AG20443 (cell line): ENCODE measurements at regions not wholly inside any gene's neighbourhood (a gene's known extent, or its start where the extent isn't known, plus 50 kb on each side); places are given as distances from the start of the nearest gene placed in this dataset.
"Not testable (repeated sequence)": the region's sequence is repeated elsewhere in the genome, so short reads cannot be mapped to it uniquely, and the experiment has no call there.

Experiments
- DNase-seq: peaks from one replicate; pipeline ENCODE4 v3.0.0; 2012; ENCODE audit warnings: low spot score, mixed read lengths

GRCh38 chr7:108627476-108628051, 57.9 kb downstream of the DNAJB9 start:
- no peak for DNase-seq

DNA sequence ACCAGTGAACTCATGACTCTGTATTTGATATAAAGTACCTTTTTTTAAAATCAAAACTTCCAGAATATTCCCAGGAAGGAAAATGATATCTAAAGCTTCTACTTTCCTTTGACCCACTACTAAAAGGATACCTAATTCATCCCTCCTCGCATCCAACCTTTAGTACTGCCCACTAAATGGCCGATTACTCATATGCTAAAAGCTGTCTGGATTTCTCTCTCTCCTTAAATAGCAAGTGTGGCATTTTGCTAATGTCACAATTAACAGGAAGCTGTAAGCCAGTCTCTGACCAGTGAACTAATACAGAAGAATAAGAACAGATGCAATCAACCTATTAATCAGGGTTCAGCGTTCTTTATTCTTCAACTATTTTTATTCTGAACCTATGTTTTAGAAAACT, 59.0 kb downstream of the DNAJB9 start:
- DNase-seq: no peak

DNA sequence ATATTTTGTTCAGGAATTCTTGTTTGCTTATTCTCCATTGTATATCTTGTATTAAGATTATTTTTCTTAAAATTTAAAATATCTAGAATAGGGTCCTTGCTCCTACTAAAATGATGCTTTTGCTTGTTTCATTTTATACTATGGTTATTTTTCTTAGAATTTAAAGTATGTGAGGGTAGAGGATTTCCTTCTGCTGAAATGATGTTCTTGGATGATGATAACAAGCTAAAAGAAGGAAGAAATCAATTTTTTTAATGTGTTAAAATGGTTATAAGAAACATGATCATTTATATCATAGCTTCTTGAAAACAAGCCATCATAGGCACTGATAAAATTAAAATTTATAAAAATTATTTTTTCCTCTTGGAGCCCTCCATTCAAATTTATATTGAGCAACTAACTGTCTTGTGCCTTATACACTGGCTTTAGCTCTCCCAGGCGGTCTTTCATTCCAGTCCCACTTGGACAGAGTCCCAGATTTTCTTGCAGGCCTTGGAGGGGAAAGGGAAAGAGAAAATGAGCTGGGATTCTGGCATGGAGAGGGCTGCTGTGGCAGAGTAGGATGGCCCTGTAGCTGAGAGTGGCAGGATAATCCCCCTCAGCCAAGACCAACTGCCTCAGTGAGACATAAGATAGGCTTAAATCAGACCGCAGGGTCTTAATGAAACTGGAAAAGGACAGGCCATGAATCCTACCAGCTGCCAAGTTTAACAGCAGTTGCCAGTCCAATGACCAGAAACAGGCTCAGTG, 60.2 kb downstream of the DNAJB9 start:
- no peak for DNase-seq

GRCh38 chr7:108634036-108634435, 64.4 kb downstream of the DNAJB9 start:
- no peak for DNase-seq

DNA sequence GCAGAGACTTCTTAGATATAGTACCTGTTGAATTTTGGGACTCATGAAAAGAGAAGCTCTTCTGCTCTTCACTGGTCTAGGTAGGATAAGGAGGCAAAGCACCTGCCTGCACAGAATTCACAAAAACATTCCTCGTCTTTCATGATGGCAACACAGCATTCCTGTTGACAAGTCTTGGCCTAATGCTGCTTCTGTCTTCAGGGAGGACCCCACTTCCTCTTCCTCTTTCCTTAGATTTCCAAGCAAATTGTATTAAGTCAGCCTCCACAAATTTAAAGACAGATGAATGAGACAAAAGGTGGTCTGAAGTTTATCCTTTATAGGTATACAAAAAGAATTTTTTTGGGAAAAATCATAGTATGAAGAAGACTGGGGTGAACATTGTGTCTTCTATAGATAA, 64.9 kb downstream of the DNAJB9 start:
- DNase-seq: no peak

DNA sequence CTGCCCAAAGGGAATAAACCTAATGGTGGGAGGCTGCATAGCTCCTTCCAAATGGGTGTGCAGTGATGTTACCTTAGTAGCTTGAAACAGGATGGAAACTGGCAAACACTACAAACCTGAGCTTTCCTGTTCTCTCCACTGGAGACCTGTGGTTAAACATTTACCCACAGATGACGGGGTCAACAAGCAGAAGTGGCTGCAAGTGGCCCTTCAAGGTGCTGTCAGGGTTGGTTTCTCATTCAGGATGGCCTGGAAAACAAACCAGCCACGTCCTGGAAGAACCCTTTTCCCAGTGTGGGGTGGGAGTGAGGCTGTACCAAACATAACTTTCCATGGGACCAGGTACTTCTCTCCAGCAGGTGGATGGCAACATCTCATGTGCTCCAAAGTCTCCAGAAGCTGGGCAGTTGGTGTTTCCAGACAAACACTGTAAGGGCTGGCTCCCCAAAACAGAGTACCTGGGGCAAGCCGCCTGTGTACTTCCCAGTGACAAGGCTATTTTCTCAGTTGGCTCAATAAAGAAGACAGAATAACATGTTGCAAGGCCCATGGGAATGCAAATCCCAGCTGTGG, 67.5 kb downstream of the DNAJB9 start:
- no peak for DNase-seq

GRCh38 chr7:108642126-108642525, 72.5 kb downstream of the DNAJB9 start:
- no peak for DNase-seq

DNA sequence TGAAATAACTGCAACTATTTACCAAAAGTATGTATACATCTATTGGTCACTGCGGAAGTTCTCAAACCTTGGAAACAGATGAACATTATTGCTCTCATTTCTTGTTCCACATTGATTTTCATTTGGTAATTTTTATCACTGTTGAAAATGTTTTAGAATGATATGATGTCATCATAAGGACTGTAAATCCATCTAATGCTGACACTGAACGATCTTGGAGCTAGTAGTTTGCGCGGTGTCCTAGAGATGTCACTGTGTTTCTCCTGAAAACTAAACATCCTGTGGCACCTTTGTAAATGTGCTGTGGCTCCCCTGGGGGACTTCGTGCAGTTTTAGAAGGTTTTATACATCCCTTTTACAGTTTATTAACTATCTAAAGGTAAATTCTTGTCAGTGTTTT, 73.5 kb downstream of the DNAJB9 start:
- DNase-seq: no peak

GRCh38 chr7:108648989-108649388, 79.3 kb downstream of the DNAJB9 start:
- DNase-seq: no peak

GRCh38 chr7:108650467-108650866, 80.8 kb downstream of the DNAJB9 start:
- DNase-seq: no peak

DNA sequence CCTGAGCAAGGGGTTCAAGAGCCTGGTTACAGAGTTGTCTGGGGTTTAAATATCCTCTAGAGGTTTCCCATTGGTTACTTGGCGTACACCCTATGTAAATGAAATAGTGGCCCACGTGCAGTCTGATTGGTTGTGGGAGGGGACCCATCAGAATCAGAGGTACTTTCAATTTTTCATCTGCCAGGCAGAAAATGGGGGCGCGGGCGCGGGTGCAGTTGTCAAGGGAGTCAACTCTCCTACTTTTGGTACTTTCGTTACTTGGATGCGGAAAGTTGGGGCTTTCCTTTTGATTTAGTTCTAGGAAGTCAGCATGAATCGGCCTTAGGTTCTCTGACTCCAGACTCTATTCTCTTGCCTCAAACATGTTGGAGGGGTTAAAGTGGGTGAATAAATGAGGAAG, 83.2 kb downstream of the DNAJB9 start:
- no peak for DNase-seq

- DNase-seq: no peak
Observed at GRCh38 chr7:108653526-108653925, 83.9 kb downstream of the DNAJB9 start.

DNA sequence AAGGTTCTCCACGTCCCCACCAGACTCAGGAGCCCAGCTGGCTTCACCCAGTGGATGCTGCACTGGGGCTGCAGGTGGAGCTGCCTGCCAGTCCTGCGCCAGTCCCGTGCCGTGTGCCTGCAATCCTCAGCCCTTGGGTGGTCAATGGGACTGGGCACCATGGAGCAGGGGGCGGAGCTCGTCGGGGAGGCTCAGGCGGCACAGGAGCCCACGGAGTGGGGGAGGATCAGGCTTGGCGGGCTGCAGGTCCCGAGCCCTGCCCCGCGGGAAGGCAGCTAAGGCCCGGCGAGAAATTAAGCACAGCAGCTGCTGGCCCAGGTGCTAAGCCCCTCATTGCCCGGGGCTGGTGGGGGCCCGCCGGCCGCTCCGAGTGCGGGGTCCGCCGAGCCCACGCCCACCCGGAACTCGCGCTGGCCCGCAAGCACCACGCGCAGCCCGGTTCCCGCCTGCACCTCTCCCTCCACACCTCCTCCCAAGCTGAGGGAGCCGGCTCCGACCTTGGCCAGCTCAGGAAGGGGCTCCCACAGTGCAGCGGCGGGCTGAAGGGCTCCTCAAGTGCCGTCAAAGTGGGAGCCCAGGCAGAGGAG, 87.6 kb downstream of the DNAJB9 start:
- not testable (repeated sequence) for DNase-seq

DNA sequence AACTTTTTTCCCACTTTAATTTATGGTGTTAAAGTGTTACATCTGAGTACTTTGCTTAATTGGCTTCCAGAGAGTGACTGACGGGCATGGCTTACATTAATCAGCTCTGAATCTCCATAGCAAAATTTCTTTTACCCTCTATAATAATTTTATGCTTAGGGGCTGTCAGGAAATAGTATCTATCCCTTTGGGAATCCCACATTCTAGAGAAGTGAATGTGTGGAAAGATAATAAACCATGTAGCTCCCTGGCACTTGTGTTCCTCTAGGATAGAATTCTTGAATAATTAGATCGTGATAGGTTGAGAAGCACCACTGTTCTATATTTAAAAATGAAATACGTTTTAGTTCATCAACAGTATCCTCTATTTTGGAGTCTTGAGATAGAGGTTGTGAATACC, 89.6 kb downstream of the DNAJB9 start:
- no peak for DNase-seq

- no peak for DNase-seq
Observed at GRCh38 chr7:108659867-108660266, 90.2 kb downstream of the DNAJB9 start.

GRCh38 chr7:108660465-108660864, 90.8 kb downstream of the DNAJB9 start:
- no peak for DNase-seq

- no peak for DNase-seq
Observed at GRCh38 chr7:108662783-108663362, 93.2 kb downstream of the DNAJB9 start.

- no peak for DNase-seq
Observed at GRCh38 chr7:108663701-108664100, 94.0 kb downstream of the DNAJB9 start.

DNA sequence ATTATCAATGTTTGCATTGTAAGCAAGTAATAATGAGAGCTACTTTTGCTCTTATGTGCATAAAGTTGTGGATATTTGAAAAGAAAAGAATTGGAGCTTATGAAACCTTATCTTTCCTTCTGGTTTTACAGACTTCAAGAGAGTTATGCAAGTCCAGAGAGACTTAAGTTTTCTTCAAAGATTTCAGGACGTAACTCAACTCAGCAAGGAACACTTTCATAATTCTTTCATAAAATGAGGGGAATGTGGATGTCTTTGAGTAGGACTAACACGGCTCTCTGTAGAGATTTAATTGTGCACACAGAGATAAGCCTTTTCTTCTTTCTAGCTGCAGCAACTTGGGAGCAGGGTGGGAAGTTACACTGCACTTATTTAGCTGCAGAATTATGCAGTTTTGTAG, 97.5 kb downstream of the DNAJB9 start:
- no peak for DNase-seq

DNA sequence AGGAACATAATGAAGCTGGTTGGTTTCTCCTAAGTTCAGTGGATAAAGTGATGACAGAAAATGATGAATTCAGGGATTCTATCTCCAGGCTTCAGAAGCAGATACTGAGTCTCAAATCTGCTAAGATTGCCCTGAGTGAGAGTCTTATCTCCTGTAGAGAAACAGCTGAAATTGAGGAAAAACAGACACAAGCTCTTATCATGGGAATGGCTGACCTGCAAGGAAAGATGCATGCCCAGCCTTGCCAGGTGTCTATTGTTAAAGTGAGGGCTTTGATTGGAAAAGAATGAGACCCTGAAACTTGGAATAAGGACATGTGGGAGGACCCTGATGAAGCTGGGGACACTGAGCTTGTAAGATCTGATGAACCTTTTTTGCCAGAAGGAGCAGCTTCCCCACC, 100.3 kb downstream of the DNAJB9 start:
- DNase-seq: no peak

DNA sequence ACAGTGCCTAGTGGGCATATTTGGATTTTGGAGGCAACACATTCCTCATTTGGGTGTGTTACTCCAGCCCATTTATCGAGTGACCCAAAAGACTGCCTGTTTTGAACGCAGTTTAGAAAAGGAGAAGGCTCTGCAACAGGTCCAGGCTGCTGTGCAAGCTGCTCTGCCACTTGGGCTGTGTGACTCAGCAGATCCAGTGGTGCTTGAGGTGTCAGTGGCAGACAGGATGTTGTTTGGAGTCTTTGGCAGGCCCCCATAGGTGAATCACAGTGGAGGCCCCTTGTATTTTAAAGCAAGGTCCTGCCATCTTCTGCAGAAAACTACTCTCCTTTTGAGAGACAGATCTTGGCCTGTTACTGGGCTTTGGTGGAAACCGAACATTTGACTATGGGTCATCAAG, 104.0 kb downstream of the DNAJB9 start:
- DNase-seq: not testable (repeated sequence)

- DNase-seq: no peak
Observed at GRCh38 chr7:108684629-108685028, 115.0 kb downstream of the DNAJB9 start.

- DNase-seq: no peak
Observed at GRCh38 chr7:108686494-108686893, 116.8 kb downstream of the DNAJB9 start.
